Renal cortical epithelial cell (primary cell): ENCODE measurements at regions not wholly inside any gene's neighbourhood (a gene's known extent, or its start where the extent isn't known, plus 50 kb on each side); places are given as distances from the start of the nearest gene placed in this dataset.
A peak's percentile ranks its signal among the peaks of the same experiment; 100 is the strongest.

Experiments
- DNase-seq: peaks from one replicate; pipeline ENCODE4 v3.0.0-alpha.2; 2011; ENCODE audit warnings: low read depth

DNA sequence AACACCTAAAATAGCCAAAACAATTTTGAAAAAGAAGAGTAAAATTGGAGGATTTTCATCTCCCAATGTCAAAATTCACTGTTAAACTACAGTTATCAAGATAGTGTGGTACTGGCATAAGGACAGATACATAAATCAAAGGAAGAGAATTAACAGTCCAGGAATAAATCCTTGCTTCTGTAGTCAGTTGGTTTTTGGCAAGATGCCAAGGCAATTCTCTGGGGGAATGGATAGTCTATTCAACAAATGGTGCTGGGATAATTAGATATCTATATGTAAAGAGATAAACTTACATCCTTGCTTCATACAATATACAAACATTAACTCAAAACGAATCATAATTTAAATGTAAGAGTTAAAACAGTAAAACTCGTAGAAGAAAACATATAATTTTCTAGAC lies 57.9 kb upstream of the SELENOK start:
- DNase-seq = no peak

- DNase-seq = no peak
These were observed 56.5 kb upstream of the SELENOK start for GRCh38 chr3:53948174-53948573.

DNA sequence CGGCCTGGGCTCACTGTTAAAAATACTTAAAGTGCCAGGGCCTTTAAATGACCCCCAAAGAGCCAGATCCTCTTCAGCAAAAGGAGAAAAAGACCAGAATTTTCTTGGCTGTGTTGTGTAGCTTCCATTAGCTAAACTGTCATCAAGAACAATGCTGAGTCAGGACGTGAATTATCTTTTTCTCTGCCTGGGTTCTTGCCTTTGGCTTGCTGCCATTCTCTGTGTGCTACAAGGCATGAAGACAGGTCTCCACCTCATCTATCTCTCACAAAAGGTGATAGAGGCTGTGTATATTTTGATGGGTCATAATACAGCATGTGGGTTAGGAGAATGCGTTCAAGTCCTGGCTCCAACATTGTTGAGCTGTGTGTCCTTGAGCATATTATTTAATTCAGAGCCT lies 52.4 kb upstream of the SELENOK start:
- DNase-seq = peak; percentile 53

DNA sequence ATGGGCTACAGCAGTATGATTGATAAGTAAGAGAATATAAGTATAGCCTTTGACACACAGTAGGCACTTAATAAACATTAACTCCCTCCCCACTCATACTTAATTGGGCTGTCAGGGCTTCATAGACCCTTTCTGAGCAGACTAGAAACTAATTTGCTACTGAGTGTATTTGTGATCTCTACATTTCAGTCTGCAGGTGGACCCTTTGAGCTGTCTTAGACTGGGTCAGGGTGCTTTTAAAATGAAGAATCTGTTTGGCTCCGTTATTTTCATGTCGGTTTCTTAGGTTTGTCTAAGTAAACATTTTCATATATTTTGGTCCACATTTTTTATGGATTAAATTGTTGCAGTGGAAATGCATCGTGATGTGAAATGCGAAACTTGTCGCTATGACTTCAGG lies 50.3 kb upstream of the SELENOK start:
- DNase-seq = peak; percentile 43
